HTR-8/SVneo (cell line): ENCODE measurements at regions not wholly inside any gene's neighbourhood (a gene's known extent, or its start where the extent isn't known, plus 50 kb on each side); places are given as distances from the start of the nearest gene placed in this dataset.

ENCODE experiments used
- DNase-seq: peaks from one replicate; pipeline ENCODE4 v3.0.0; 2011; ENCODE audit warnings: low spot score, mixed read lengths; ENCODE audit not compliant: insufficient read length
- FAIRE-seq: peaks from 2 replicates; lab custom pipeline; 2011; peaks lifted over from hg19 to GRCh38; lab: Jason Lieb, UNC

DNA sequence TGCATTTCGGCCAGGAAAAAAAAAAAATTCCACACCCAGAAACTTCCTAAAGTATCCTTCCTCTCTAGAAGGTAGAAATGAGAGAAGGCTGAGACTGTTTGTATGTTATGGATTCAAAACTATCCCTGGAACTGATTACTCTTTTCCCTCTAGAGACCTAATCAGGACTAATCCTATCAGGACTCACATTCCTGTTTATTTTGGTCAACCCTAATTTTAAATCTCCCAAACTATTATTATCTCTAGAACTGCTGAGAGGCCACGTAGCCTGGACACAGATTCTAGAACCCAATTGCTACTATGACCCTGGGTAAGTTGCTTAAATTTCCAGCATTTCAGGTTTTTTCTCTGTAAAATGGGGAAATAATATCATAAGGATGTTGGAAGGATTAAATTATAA, 346.8 kb upstream of the MEOX2 start:
- FAIRE-seq = no peak

DNA sequence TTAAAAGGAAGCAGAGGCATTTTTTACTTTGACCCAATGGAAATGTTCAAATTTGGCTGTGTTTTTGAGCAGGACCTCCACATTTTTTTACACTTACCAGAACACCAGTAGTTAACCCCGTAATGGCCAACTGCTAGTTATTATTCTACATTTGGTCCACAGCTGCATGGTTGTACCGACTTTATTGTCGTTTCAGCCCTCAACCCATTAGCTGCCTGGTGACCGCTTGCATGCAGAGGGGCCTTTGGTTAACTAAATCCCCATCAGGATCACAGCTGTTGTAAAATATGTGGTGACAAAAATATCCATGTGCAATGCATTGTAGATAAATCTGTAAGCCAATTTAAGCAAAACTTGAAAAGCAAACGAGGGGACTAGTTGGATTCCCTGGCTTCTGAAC, 342.2 kb upstream of the MEOX2 start:
- no peak for DNase-seq
- no peak for FAIRE-seq

More for the DNA sequence above, 346.8 kb upstream of the MEOX2 start:
- DNase-seq = no peak

DNA sequence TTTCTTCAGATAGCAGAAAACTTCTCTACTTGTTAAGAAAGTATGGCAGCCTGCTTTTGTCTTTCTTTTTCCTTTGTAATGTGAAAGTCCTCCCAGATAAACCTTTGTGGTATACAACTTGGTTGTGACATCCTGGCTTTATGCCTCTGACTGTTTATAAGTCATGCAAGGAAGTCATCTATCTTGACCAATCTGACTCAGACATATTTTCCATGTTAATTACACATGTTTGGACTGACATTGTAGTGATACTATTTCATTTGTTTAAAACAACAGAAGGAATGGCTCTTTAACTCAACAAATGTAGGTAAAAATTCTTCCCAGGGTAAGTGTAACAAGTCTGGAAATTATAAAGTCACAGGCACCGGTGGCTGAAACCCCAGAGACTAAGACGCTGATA, 341.6 kb upstream of the MEOX2 start:
- peak; percentile 10 for DNase-seq

DNA sequence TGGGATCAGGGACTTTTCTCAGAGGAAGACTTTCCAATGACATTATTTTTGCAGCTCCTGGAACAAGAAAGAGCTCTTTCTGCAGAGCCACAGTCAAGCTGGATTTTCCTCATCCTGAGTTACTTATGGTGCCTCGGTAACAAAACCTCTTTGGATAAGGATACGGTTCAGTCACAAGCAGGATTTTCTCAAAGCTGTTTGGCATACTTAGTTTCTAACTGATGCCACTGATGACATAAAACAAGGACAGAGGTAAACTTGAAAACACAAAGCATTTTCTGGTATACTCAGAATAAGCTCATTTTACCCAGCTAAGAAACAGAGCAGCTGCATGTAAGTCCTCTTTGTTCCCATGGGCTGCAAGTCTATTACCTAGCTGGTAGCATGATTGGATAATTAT, 340.9 kb upstream of the MEOX2 start:
- DNase-seq (no peak), FAIRE-seq (no peak)

More for the DNA sequence above, 341.6 kb upstream of the MEOX2 start:
- no peak for FAIRE-seq

DNA sequence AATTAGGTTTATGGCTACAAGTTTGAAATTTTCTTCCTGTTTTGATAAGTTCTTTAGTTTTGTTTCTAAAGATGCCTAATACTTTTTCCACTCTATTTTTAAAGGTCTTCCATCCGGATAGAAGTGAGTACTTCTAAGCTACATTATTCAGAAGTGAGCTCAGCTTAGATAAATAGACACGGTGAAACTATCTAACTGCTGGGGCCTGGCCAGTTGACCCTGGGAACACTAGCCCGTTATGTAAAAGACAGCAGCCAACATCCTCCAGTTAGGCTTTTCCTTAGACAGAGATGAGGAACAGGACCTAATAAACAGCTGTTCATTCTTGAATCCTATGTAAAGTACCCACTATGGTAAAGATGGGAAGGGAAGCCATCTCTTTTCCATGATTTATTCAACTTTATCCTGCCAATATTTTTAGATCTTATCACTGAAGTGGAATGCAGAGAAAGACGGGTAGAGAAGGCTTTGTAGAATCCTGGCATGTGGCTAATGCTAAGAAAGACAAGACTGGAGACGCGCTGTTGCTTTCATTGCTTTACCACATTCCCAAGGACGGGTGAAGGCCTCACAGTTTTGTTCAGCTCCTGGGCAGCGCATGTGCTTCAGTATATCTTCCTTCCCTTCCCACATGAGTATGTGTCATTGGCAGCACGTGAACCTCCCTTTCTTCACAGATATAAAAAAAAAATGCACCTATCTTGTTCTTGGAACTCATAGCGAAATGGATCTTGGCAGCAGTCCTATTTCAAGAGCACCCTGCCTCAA, 340.0 kb upstream of the MEOX2 start:
- FAIRE-seq (no peak), DNase-seq (no peak)

DNA sequence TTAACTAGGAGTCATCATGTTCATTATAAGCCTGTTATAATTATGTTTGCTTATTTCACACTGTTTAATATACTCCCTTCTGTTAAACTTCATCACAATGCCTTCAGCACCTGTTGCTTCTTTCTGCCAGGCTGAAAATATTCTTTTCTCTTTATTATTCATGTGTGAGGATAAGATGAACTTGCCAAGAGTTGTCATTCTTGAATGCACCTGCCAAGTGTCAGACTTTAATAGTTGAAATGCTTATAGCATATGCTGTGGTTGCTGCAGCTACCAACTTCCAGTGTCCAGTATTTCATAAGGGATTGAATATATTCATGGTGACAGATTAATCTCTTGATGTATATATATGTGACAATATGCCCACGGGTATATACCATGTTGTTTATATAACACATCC, 339.2 kb upstream of the MEOX2 start:
- FAIRE-seq (no peak), DNase-seq (no peak)

DNA sequence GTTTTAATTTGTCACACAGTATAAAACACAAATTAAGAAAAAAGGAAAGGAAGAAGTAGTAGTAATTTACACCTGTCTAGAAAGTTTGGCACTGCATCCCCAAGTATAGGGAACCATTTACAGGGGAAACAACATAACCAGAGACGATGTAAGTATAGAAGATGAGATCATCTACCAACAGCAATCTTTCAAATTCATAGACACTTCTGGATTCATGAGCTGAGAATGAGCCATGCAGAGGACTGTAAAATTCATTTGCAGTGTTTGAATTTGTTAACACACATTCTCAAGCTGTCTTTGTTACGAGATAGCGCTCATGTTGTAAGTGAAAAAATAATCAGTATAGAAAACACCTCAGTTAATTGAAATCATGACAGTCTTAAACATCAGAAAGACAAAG, 337.0 kb upstream of the MEOX2 start:
- no peak for DNase-seq
- FAIRE-seq = no peak

DNA sequence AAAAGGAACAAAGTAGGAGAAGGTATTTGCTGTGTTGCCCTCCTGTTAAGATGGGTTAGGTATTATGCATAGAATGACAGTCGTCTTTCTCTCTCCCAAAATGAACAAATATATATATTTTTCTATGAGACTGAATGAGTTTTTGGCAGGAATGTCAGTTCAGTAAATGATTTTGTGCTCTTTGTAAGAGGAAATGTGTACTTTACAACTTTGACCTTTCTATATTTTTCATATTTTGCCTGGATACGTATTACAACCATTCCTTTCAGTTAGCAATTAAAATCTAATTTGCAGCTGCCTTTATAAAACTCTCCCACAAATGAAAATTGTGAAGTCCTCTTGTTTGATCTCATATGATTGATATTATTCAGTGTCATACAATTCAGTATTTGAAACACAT, 336.6 kb upstream of the MEOX2 start:
- FAIRE-seq (no peak), DNase-seq (no peak)

DNA sequence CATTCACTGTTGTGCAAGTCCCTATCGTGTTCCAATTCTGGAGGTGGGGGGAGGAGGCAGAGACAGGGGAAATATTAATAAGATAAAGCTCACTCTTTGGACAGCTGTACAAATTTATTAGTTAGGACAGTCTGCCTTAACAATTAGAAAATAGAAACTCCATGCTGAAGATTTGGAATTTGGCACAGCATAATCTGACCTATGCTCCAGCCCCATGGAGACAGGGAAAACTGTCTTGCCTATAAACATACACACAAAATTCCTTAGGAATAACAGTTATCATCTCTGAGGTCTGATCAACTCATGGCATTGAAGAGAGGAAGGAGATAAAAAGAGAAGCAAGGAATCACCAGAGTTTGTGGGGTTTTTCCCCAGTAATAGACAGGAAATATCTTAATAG, 335.4 kb upstream of the MEOX2 start:
- no peak for DNase-seq
- no peak for FAIRE-seq

DNA sequence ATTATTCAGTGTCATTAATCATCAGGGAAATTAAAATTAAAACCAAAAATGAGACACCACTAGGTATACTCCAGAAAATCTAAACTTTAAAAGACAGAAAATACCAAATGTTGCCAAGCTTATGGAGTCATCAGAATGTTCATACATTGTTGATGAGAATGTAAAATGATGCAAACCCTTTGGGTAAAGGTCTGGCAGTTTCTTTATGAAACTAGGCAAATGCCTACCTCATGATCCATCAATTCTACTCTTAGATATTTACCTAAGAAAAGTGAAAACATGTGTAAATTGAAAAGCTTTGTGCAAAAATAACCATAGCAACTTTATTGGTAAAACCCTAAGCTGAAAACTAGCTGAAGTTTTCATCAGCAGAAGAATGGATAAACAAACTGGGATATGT, 329.5 kb upstream of the MEOX2 start:
- DNase-seq = no peak
- no peak for FAIRE-seq

DNA sequence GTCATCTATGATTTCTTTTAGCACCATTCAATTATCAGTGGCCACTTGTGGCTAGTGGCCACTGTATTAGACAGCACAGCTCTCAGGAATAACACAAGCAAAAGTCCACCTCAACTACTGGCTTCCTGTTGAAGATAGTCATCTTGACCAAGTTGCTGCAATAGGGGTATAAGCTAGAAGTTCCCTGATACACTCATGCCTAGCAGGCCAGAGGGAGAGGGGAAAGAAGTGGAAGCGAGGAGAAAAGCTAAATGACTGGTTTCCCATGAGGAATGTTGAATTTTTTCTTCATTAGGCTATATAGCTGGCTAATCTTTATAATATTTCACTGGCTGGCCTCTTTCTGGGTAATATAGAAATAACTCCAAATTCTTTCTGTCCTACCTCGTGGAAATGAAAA, 327.5 kb upstream of the MEOX2 start:
- FAIRE-seq (no peak), DNase-seq (no peak)

DNA sequence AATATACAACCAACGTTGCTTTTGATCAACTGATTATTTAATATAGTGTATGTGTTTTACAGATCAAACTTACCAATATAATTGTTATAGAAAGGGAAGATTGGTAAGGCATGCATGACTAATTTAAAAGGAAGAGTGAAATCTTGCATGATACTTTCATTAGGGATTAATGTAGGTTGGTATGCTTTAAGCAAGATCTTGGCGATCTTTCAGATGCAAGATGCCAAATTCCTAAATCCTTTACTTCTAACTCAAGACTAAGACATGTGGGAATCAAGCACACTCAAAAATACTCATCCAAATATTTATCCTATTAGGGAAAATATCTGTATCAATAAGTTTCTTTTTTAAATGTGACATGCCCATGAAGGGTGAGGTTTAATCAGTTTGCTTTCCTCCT, 321.4 kb upstream of the MEOX2 start:
- FAIRE-seq = no peak
- no peak for DNase-seq

DNA sequence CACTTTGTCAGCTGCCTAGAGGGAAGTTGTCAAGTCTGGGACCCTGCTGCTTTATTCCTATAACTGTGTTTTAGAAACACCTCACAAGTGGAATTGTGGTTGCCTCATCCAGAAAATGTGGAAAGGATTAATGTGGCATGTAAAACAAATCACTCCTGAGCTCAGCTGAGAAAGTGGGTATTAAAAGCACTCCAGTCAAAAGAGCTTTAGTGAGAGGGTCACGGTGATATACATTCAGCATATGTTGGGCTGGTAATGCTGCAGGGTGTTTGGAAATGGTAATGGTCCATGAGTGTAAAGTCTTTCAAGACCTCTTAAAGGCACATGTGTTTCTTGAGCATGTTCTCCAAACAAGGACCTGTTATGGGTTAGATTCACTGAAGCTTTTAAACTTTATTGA, 318.2 kb upstream of the MEOX2 start:
- no peak for DNase-seq
- FAIRE-seq = no peak

DNA sequence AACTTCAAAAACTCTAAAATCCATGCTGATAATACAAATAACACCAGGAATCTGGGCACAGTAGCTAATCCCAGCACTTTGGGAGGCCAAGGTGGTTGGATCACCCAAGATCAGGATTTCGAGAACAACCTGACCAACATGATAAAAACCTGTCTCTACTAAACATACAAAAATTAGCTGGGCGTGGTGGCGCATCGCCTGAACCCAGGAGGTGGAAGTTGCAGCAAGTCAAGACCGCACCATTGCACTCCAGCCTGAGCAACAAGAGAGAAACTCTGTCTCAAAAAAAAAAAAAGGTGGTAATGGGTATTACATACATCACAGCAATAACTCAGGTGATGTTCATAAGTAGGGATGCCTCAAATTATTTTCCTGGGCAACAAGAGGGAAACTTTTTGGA, 315.0 kb upstream of the MEOX2 start:
- DNase-seq (no peak), FAIRE-seq (no peak)

DNA sequence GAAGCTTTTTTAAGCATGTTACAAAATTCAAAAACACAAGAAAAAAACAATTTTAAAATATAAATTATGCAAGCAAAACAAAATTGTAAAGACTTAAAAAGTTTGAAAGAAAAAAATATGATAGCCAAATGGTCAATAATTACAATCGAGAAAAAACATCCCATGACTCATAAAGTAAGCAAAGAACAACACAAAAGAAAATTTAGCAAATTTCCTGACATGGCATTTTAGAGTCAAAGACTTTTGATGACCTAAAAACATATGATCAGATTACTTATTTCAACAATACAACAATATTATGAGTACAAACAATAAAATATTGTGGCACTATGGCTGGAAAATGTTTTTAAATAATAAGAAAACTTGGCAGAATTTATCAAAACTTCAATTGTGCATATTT, 312.1 kb upstream of the MEOX2 start:
- DNase-seq (no peak), FAIRE-seq (no peak)

DNA sequence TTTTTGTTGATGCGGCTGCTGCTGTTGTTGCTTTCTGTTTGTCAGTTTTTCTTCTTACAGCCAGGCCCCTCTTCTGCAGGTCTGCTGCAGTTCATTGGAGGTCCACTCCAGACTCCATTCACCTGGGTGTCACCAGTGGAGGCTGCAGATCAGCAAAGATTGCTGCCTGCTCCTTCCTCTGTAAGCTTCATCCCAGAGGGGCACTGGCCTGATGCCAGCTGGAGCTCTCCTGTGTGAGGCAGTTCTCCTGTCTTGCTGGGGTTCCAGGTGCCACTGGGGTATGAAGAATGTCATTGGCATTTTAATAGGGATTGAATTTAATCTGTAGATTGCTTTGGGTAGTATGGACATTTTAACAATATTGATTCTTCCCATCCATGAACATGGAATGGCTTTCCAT, 308.5 kb upstream of the MEOX2 start:
- no peak for FAIRE-seq

DNA sequence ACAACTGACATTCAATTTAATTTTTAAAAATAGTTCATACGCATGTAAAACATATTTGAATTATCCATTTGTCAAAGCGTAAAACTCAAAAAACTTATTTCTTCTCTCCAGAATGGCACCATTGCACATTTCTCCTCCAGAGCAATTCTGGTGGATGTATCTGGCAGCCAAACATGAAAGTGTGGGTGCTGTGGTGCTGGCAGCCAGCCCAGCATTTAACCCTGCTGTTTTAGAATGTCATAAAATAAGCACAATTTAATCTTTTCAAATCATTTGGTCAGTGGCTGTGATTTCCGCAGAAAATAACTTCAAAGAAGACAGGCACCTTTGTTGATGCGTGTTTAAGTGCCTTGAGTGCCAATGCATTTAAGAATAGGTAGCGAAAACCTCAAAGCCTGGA, 302.7 kb upstream of the MEOX2 start:
- DNase-seq = no peak
- FAIRE-seq = no peak

More for the DNA sequence above, 308.5 kb upstream of the MEOX2 start:
- DNase-seq = no peak

DNA sequence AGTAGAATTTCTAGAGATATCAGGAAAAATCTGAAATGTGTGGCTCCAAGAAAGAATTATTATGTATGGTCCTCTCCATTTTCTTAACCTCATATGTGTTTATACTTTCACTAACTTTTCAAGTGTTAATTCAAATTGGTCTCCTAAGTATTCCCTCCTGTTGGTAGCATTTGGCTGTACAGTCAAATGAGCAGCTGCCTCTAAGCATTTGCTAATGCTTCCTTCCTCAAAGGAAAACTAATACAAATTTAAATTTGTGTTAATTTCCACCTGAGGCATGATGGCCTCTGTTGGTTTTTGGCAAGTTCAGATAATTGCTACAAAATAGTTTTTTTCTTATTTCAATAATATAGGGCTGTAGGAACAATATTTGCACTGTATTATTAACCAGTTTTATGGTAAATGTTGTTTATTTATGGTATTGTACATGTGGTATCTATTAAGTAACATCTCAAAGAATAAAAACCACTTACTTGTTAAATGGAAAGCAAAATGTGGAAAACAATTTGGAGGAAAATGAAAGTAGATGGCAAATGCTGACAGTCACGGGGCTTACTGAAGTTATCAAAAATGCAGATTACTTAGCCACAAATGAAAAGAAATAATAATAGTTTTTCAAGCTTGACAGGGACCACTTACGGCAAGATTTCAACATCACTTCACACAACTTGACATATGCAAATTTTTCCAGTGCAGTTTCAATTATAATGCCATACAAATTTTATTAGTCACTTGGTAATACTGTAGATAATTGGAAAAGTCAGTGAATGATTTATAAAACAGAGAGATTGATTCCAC, 299.3 kb upstream of the MEOX2 start:
- no peak for DNase-seq
- FAIRE-seq = no peak

DNA sequence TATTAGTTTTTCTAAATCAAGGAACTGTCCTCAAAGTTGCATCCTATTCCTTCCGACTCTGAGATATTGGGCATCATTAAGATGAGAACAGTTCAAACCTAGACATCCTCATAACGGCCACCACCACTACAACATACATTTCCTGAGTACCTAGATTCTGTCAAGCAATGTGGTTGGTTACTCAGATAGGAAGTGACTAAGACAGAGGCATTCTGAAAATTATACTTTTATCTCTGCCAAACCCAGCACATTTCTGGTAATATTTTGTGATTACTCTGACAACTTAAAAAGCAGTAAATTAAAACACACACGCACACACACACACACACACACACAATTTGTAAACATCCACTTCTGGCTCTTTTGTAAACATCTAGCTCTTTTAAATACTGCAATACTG, 291.2 kb upstream of the MEOX2 start:
- no peak for FAIRE-seq
- DNase-seq = no peak

DNA sequence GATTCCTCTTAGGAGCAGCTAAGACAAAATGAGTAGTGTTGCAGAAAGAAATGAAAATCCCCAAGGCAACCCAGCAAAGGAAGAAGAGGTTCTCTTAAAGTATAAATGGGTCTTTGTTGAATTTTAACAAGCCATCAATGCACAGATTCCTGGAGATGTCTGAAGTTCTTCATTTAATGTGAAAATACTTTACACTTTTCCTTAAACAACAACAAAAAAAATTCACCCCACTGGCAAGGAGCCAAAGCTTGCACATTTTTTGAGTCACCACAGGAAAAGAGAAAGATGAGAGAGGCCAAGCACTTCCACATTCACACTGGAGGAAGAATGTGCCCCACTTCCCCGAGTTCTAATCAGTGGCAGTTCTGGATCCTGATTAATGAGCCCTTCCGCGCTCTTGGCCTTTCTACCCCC, 286.4 kb upstream of the MEOX2 start:
- FAIRE-seq (no peak), DNase-seq (no peak)

DNA sequence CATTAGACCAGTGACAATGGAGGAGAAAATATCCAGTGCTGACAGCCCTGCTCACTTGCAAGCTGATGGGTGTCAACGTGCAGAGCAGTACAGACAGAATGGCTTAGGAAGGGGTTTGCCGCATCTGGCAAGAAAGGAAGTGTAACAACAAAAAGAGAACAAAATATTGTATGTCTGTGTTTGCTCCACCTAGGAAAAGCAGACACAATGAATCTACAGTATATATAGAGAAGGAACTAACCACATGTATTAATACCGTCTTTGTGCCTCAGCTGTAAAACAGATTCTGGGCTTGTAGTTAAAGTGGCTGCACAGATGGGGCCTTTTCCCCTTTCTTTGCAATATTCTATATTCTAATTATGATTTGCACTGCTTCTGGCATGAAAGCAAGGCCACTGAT, 281.1 kb upstream of the MEOX2 start:
- no peak for DNase-seq
- no peak for FAIRE-seq

DNA sequence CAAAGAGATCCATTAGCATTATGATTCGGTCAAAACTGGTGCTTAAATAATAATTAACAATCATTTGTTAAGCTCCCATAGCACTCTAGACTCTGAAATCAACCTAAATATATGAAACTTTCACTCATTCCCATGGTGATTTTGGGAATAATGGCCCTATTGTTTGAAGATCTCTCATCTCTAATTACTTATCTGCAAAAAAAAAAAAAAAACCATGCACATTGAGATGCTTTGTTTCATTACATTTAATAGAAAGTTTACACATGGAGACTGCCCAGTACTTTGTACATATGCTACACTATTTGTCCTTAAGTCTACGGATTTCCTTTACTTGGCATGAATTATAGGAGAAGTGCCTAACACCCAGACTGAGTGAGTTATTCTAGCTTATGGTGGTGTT, 280.6 kb upstream of the MEOX2 start:
- DNase-seq (no peak), FAIRE-seq (no peak)
